ENCODE measurements at regions not wholly inside any gene's neighbourhood (a gene's known extent, or its start where the extent isn't known, plus 50 kb on each side); places are given as distances from the start of the nearest gene placed in this dataset.

DNA sequence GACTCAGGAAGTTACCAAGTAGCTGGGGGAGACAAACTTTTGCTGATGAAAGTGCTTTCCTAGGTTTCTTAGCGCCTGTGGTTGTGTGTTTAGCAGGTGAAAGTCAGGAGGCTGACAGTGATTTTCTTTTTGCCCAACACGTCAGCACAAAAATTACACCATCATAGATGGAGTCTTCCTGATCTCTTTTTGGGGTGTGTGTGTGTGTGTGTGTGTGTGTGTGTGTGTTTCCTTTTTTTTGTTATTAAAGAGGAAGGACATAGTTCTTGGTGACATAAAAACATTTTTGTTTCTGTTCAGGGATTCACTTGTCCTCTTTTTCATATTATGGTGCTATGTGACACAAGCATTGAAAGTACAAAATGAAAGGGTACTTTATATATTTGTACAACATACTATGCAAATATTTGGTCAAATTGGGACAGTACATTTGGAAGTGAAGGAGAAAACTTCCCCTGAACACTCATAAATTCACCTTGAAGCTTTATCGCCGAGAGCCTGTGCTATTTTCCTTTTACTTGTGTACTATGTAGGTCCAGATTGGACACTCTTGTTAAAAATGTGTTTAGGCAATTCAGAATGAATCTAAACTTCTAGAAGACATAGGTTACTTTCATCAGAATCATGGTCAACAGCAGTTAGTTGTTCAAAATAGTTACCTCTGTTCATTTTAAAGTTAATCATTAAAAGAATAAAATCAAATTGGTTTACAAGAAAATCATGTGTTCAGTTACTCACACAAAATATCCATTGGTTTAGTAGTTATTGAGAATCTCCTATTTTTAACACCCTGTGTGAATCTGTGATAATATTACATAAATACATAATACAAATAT is 491.9 kb downstream of the IRS1 start:
- WGBS (ENCODE audit: extremely low coverage, insufficient read length, low lambda C conversion rate), result no CpG with 5 or more reads among the region's 4 CpGs
- Histone ChIP-seq H3K4ac (ENCODE audit: low read depth, low read length) (no peak overlapping the region), H3K27me3 (ENCODE audit: insufficient read depth, low read length) (no peaks in the 10 kb centered on the region), H3K4me1 (ENCODE audit: insufficient read depth, low read length) (no peaks in the 10 kb centered on the region), H3K9me3 (ENCODE audit: control insufficient read depth, low read depth, low read length) (no peaks in the 10 kb centered on the region), H3K79me2 (ENCODE audit: insufficient read depth, low read length) (no peaks in the 10 kb centered on the region), H2BK20ac (ENCODE audit: low read depth, low read length, poor library complexity, severe bottlenecking) (no peak overlapping the region), H4K20me1 (ENCODE audit: control insufficient read depth, insufficient read depth, insufficient read length) (no peaks in the 10 kb centered on the region), H4K91ac (ENCODE audit: insufficient read length, low read depth, low read length) (no peak overlapping the region), H3K23me2 (ENCODE audit: insufficient read length, low read depth, low read length, poor library complexity, severe bottlenecking) (no peaks in the 10 kb centered on the region), H3K4me2 (ENCODE audit: insufficient read depth, insufficient read length, low read length) (no peak overlapping the region), H3K23ac (ENCODE audit: insufficient read length, low read depth, low read length) (no peak overlapping the region), H2BK15ac (ENCODE audit: low read depth, low read length) (no peak overlapping the region), H3K79me1 (ENCODE audit: insufficient read depth, low read depth, low read length, poor library complexity, severe bottlenecking) (no peaks in the 10 kb centered on the region), H3K18ac (ENCODE audit: insufficient read length, low read depth, low read length) (no peak overlapping the region), H3K14ac (ENCODE audit: insufficient read depth, low read length) (no peak overlapping the region), H2AK5ac (ENCODE audit: insufficient read length, low read length) (no peak overlapping the region), H3K56ac (ENCODE audit: insufficient read length, low read depth, low read length) (no peak overlapping the region), H3K27ac (ENCODE audit: insufficient read length, low read depth, low read length) (no peak overlapping the region), H4K8ac (replicated peaks; ENCODE audit: insufficient read length, low read depth, low read length) (no peak overlapping the region), H3K9ac (ENCODE audit: extremely low read depth, insufficient read length, low read length) (no peak overlapping the region), H2AFZ (ENCODE audit: low read length) (no peak overlapping the region), H3T11ph (ENCODE audit: low read length) (no peak overlapping the region), H2BK12ac (ENCODE audit: insufficient read length, low read depth, low read length) (no peak overlapping the region), H4K5ac (ENCODE audit: insufficient read length, low read depth, low read length) (no peak overlapping the region), H2BK120ac (ENCODE audit: low read depth, low read length, poor library complexity, severe bottlenecking) (no peak overlapping the region), H2BK5ac (ENCODE audit: insufficient read length, low read length) (no peak overlapping the region)
- H3K4me3 Mint-ChIP-seq, result no peak overlapping the region
- TF ChIP-seq, protein P1, sequence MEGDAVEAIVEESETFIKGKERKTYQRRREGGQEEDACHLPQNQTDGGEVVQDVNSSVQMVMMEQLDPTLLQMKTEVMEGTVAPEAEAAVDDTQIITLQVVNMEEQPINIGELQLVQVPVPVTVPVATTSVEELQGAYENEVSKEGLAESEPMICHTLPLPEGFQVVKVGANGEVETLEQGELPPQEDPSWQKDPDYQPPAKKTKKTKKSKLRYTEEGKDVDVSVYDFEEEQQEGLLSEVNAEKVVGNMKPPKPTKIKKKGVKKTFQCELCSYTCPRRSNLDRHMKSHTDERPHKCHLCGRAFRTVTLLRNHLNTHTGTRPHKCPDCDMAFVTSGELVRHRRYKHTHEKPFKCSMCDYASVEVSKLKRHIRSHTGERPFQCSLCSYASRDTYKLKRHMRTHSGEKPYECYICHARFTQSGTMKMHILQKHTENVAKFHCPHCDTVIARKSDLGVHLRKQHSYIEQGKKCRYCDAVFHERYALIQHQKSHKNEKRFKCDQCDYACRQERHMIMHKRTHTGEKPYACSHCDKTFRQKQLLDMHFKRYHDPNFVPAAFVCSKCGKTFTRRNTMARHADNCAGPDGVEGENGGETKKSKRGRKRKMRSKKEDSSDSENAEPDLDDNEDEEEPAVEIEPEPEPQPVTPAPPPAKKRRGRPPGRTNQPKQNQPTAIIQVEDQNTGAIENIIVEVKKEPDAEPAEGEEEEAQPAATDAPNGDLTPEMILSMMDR (conservative IDR thresholded peaks at IDR 0.05), result no peak
- no peaks in the 10 kb centered on the region for H3K36me3 Mint-ChIP-seq (ENCODE audit: insufficient read depth in 1 of 3, low read depth in 3 of 3)
- DNase-seq, result no peak
- no peaks in the 10 kb centered on the region for H3K27me3 Mint-ChIP-seq (ENCODE audit: low read depth)
- no peak overlapping the region; a peak in 1 of 7 replicates for H3K27ac Mint-ChIP-seq
- H3K4me1 Mint-ChIP-seq, result peaks cover 0 to 2% of the 10 kb centered on the region in 2 experiments; a peak in 1 of 4 replicates
- no peaks in the 10 kb centered on the region for H3K9me3 Mint-ChIP-seq

Data from H9 (cell line).